ENCODE measurements at regions not wholly inside any gene's neighbourhood (a gene's known extent, or its start where the extent isn't known, plus 50 kb on each side); places are given as distances from the start of the nearest gene placed in this dataset.
A peak's percentile ranks its signal among the peaks of the same experiment; 100 is the strongest.

GRCh38 chr2:160628811-160629210 is 135.2 kb upstream of the RBMS1 start:
- Mint-ChIP-seq H3K9me3 (ENCODE audit: unreplicated experiment) (peaks cover 6% of the 10 kb centered on the region), H3K27ac (ENCODE audit: unreplicated experiment) (no peak overlapping the region), H3K27me3 (ENCODE audit: unreplicated experiment) (peaks cover 3% of the 10 kb centered on the region), H3K4me3 (ENCODE audit: unreplicated experiment) (no peak overlapping the region), H3K4me1 (ENCODE audit: low read depth, unreplicated experiment) (peaks cover 15% of the 10 kb centered on the region), H3K36me3 (ENCODE audit: unreplicated experiment) (no peaks in the 10 kb centered on the region)
- no peak for TF ChIP-seq CTCF (IDR thresholded peaks at IDR 0.05; ENCODE audit: partially characterized antibody, unreplicated experiment)
- DNase-seq, result no peak

- H3K36me3 Mint-ChIP-seq (ENCODE audit: unreplicated experiment), result no peaks in the 10 kb centered on the region
- no peak for DNase-seq
- H3K4me3 Mint-ChIP-seq (ENCODE audit: unreplicated experiment), result no peak overlapping the region
- no peak for TF ChIP-seq CTCF (IDR thresholded peaks at IDR 0.05; ENCODE audit: partially characterized antibody, unreplicated experiment)
- H3K9me3 Mint-ChIP-seq (ENCODE audit: unreplicated experiment), result peaks cover 5% of the 10 kb centered on the region
- H3K27me3 Mint-ChIP-seq (ENCODE audit: unreplicated experiment), result no peaks in the 10 kb centered on the region
- peaks cover 15% of the 10 kb centered on the region for H3K4me1 Mint-ChIP-seq (ENCODE audit: low read depth, unreplicated experiment)
- peak overlapping the region; percentile 56 for H3K27ac Mint-ChIP-seq (ENCODE audit: unreplicated experiment)
Measured at GRCh38 chr2:160630801-160631590, 137.4 kb upstream of the RBMS1 start.

DNA sequence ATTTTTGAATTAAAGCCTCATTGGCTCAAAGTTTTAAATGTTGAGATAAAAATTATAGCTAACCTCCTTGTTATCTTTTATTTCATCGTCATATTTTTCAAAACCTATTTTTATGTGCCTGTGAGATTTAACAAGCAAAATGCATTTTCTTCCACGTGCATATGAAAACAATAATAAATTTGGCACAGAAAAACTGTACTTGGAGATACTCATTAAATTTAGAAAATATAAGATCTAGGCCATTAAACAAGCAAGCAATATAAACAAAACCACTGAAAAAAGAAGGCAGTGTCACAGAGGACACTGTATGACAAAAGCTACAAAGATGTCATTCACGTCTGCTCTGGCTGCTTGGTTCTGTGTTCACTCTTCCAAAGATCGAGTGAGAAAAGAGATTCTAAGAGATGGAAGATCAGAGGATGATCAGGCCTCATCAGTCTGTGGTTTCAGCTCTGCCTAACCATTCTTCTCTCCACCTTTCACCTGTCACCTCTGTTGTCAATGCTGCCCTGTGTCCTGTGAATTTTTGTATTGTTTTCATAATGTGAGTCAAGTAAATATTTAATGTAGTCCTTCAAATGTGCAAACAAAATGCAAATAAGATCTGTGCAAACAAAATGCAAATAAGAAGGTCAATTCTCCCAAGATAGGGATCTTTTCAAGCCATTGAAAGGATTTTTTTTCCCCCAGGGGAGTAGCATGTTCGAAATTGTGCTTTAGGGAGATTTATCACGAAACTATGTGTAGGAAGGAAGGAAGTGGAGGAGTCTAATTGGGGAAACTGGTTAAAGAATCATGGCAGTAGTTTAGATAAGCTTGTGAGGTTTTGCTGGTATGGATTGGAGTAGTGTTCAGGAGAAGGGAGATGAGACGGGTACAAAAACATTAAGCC is 138.7 kb upstream of the RBMS1 start:
- Mint-ChIP-seq H3K4me1 (ENCODE audit: low read depth, unreplicated experiment) (peaks cover 15% of the 10 kb centered on the region), H3K9me3 (ENCODE audit: unreplicated experiment) (peaks cover 8% of the 10 kb centered on the region), H3K4me3 (ENCODE audit: unreplicated experiment) (no peak overlapping the region), H3K27ac (ENCODE audit: unreplicated experiment) (no peak overlapping the region), H3K27me3 (ENCODE audit: unreplicated experiment) (no peaks in the 10 kb centered on the region), H3K36me3 (ENCODE audit: unreplicated experiment) (peaks cover 7% of the 10 kb centered on the region)
- DNase-seq, result no peak
- no peak for TF ChIP-seq CTCF (IDR thresholded peaks at IDR 0.05; ENCODE audit: partially characterized antibody, unreplicated experiment)

DNA sequence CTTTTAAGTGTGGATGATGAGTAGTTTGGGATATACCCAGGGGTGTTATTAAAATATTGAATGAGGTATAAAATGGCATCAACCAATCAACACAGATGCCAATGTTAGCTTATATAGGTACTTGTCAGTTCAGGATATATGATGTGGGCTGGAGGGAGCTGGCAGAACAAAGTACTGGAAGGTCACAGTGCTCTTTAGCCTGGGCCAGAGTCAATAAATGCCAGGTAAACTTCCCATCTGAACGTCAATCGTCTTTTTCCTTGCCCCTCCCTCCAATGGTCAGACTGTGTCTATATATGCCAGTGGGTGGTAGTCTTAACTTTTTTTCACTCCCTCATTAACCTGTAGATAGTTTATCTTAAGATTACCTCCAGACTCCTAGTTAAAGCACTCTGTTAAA is 140.8 kb upstream of the RBMS1 start:
- peaks cover 13% of the 10 kb centered on the region for H3K36me3 Mint-ChIP-seq (ENCODE audit: unreplicated experiment)
- no peak overlapping the region for H3K4me3 Mint-ChIP-seq (ENCODE audit: unreplicated experiment)
- H3K27me3 Mint-ChIP-seq (ENCODE audit: unreplicated experiment), result no peaks in the 10 kb centered on the region
- H3K4me1 Mint-ChIP-seq (ENCODE audit: low read depth, unreplicated experiment), result peaks cover 15% of the 10 kb centered on the region
- H3K27ac Mint-ChIP-seq (ENCODE audit: unreplicated experiment), result no peak overlapping the region
- DNase-seq, result no peak
- TF ChIP-seq CTCF (IDR thresholded peaks at IDR 0.05; ENCODE audit: partially characterized antibody, unreplicated experiment), result no peak
- peaks cover 4% of the 10 kb centered on the region for H3K9me3 Mint-ChIP-seq (ENCODE audit: unreplicated experiment)

- DNase-seq, result no peak
- TF ChIP-seq CTCF (IDR thresholded peaks at IDR 0.05; ENCODE audit: partially characterized antibody, unreplicated experiment), result no peak
- Mint-ChIP-seq H3K4me1 (ENCODE audit: low read depth, unreplicated experiment) (peaks cover 12% of the 10 kb centered on the region), H3K4me3 (ENCODE audit: unreplicated experiment) (no peak overlapping the region), H3K27me3 (ENCODE audit: unreplicated experiment) (no peaks in the 10 kb centered on the region), H3K27ac (ENCODE audit: unreplicated experiment) (no peak overlapping the region), H3K9me3 (ENCODE audit: unreplicated experiment) (peaks cover 4% of the 10 kb centered on the region), H3K36me3 (ENCODE audit: unreplicated experiment) (peaks cover 13% of the 10 kb centered on the region)
Measured at GRCh38 chr2:160635488-160635887, 141.9 kb upstream of the RBMS1 start.

Data from glutamatergic neuron (in vitro differentiated cells).